ENCODE measurements at regions not wholly inside any gene's neighbourhood (a gene's known extent, or its start where the extent isn't known, plus 50 kb on each side); places are given as distances from the start of the nearest gene placed in this dataset.

DNA sequence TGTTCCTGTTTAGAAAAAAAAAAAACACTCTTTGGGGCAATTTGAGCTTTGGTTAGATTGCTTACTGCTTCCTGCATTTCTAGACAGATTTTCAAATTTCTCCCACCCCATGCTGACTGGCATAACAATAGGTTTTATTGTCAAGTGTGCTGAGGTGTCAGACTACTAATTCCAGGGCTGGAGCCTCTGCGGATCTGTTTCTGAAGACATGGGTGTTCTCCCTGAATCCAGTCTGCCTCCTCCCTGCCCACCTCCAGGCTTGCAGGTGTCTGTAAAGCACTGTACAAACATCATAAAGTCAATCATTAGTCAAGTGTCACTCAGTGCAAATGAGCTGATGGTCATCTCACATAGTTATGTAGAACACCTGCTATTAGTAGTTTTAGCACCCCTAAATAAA, 292.4 kb downstream of the GATA3 start:
- TF ChIP-seq, protein P1, sequence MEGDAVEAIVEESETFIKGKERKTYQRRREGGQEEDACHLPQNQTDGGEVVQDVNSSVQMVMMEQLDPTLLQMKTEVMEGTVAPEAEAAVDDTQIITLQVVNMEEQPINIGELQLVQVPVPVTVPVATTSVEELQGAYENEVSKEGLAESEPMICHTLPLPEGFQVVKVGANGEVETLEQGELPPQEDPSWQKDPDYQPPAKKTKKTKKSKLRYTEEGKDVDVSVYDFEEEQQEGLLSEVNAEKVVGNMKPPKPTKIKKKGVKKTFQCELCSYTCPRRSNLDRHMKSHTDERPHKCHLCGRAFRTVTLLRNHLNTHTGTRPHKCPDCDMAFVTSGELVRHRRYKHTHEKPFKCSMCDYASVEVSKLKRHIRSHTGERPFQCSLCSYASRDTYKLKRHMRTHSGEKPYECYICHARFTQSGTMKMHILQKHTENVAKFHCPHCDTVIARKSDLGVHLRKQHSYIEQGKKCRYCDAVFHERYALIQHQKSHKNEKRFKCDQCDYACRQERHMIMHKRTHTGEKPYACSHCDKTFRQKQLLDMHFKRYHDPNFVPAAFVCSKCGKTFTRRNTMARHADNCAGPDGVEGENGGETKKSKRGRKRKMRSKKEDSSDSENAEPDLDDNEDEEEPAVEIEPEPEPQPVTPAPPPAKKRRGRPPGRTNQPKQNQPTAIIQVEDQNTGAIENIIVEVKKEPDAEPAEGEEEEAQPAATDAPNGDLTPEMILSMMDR (IDR thresholded peaks at IDR 0.05; ENCODE audit: low read depth, low read length, missing input control), result no peak
- TF ChIP-seq GABPA (IDR thresholded peaks at IDR 0.05 in 1 of 2, conservative IDR thresholded peaks at IDR 0.05 in 1 of 2), result no peak
